Inflammatory macrophage treated with lipopolysaccharide for 1 hour (primary cell): ENCODE measurements at regions not wholly inside any gene's neighbourhood (a gene's known extent, or its start where the extent isn't known, plus 50 kb on each side); places are given as distances from the start of the nearest gene placed in this dataset.

Experiments used
- DNase-seq, 2 donors: peaks; one replicate each; pipeline ENCODE4 v3.0.0-alpha.2; 2020 to 2022

DNA sequence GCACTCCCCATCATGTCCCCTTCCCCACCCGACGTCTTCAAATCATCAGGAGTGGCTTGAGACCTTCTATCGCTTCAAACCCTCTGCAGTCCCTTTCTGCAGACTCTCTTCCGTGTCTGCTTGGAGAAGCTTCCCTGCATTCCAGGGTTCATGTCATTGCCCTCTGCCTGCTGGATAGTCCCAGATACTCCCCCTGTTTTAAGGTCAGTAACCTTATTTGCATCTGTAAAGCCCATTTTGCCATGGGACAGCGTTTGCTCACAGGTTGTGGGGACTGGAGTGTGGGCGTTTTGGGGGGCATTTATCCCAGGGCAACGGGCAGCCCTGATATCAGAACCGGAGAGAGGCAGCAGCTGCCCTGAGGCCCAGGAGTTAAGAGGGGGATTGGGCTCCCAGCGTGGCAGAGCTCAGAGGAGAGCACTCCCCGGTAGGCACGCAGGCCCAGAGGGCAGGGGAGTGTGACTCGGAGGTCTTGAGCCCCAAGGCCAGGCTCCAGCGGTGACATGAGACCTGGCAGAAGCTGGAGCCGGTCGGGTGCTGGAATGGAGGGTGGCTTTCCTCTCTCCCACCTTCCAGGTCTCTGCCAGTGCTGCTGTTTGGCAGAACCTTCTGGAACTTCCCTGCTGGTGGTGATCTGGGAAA is 73.8 kb downstream of the RTP5 start:
- no peak for DNase-seq

DNA sequence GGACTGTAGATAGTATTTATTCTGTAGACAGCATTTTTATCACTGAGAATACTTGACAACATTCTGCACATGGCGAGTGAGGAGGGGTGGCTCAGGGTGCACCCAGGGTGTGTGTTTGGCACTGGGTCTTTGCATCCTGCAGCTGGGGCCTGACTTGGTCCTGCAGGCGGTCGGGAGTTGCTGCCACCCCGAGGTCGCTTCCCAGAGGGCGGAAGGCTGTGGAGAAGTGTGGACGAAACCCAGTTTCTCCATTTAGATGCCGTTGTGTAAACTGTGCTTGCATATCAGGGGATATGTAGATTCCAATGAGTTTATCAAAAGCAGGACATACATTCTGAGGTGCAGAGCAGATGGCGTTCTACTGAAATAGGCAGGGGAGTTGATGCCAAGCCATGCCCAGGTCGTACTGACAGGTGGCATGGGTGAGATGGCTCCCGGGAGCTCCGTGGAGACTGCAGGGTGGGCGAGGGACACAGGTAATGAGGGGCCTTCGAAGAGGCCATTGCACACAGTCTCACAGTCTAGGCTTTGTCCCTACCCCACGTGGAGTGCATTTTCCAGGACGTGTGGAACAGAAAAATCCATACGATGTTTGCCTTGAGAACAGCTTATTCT is 74.5 kb downstream of the RTP5 start:
- DNase-seq, result no peak

DNA sequence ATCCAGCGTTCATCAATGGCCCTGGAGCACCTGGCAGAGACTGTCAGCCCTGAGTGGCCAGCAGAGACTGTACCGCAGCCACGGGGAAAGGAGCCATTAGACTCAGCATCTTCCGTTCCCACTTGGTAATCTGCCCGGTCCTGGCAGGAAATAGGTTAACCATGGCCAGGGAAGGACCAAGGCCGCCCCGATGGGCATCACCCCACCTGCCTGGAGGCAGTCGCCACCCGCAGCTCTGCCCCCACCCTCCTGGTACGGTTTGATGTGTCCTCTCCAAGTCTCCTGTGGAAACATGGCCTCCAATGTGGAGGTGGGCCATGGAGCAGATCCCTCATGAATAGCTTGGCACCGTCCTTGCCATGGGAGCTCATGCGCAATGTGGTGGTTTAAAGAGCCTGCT is 75.3 kb downstream of the RTP5 start:
- no peak for DNase-seq

DNA sequence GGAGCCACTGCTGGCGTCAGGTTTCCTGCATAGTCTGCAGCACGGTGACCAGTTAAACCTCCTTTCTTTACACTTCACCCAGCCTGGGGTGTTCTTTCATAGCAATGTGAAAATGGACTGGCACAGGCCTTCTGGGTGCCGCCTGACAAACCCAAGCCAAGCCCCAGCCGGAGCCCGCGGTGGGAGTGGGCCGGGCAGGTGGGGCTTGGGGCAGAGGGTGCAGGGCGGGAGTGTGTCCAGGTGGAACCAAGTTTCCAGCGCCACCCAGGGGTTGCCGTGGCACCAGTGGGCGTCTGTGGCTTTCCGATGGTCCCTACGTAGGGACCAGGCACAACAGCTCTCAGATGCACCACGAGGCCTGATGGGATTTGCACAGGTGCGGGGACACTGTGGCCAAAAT is 75.8 kb downstream of the RTP5 start:
- no peak for DNase-seq

DNA sequence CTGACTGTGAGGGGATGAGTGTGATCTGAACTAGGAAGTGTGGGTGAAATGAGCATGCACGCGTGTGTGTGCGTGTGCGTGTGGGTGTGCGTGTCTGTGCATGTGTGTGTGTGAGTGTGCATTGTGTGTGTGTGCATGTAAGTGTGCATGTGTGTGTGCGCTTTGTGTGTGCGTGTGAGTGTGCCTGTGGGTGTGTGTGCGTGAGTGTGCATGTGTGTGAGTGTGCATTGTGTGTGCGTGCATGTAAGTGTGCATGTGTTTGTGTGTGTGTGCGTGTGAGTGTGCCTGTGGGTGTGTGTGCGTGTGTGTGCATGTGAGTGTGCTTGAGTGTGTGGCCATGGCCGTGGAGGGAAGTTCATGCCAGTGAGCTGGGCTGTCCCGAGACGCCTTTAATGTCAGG is 76.3 kb downstream of the RTP5 start:
- no peak for DNase-seq

DNA sequence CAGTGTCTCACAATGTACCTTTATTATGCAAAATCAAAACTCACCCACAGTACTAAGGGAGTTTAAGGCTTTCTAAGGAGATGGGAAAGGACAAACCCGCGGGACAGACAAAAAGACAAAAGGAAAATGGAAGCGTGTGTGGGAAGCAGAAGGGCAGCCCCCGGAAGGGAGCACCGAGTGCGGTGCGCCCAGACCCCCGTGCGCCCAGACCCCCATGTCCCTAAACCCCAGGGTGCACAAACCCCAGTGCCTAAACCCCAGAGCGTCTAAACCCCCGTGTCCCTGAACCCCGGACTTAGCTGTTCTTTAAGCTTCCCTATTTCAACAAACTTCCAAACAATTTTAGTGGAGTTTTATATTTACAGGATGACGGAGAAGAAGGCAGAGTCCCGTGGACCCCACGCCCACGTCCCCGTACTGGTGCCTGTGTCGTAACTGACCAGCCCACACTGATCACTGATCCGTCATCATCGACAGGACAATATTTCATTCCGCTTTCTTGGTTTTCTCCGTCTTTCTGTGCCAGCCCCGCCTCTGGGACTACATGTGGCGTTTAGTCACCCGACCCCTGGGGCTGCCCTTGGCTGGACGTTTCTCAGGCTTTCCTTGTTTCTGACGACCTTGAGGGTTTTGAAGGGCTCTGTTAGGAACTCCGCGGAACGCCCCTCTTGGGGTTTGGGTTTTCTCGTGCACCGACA is 76.9 kb downstream of the RTP5 start:
- no peak for DNase-seq

DNA sequence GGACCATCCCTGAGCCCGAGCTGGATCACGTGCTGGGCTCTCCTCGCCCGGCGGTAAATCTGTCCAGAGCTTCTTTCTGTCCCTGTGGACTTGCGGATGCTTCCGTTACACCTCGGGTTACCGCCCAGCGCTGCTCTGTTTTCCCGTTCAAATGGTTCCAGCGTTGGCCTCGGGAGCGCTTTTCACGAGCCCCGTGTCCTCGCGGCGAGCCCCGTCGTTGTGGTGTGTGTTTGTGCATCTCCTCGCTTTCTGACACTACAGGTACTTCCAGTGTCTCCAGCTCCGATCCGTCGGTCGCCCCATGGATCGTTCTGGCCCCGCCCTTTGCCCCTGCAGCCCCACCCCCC is 77.4 kb downstream of the RTP5 start:
- DNase-seq, result no peak

DNA sequence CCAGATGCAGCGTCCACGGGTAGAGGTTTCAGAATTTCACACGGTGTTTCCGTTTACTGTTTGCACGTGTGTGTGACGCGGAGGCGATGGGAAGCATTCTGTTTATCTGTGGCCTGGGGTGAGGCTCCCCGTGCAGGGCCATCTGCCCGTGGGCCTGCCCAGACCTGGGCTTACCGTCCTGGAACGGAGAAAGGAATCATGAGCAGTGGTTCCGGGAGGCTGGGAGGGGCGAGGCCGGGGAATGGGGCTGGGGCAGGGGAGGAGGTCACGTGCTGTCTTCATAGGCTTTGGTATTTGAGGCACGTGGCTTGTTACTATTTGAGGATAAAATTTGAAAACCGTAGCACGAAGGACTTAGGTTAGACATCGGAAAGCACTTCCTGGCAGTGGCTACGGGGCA is 77.9 kb downstream of the RTP5 start:
- DNase-seq, result no peak

DNA sequence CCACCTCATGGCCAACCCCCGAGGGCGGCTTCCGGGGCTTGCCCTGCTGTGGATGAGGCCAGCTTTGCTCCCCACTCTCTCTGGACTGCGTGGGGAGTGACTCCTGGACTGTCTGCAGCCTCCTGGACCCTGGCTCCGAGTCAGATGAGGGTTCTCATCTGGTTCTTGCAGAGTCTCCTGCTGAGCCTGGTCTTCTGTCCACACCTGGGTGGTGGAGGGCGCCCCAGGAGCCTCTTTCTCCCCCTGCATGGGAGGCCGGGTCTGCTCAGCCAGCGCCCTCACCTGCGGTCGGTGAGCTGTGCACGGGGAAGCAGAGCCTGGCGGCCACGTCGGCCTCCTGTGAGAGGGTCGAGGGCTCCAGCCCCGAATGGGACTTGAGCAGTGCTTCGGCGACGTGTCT is 78.3 kb downstream of the RTP5 start:
- no peak for DNase-seq

DNA sequence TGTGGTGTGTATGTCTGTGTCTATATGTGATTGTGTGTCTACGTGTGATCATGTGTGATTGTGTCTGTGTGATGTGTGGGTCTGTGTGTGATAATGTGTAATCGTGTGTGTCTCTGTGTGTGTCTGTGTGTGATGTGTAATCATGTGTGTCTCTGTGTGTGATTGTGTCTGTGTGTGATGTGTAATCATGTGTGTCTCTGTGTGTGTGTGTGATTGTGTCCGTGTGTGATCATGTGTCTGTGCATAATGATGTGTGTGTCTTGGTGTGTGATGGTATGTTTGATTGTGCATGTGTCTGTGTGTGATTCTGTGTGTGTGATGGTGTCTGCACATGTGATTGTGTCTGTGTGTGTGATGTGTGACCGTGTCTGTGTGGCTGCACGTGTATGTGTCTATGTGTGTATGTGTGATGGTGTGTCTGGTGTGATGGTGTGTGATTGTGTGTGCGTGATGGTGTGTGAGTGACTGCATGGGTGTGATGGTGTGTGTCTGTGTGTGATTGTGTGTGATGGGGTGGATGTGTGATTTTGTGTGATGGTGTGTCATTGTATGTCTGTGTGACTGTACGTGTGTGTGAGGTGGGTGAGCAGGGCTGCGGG is 78.9 kb downstream of the RTP5 start:
- no peak for DNase-seq

DNA sequence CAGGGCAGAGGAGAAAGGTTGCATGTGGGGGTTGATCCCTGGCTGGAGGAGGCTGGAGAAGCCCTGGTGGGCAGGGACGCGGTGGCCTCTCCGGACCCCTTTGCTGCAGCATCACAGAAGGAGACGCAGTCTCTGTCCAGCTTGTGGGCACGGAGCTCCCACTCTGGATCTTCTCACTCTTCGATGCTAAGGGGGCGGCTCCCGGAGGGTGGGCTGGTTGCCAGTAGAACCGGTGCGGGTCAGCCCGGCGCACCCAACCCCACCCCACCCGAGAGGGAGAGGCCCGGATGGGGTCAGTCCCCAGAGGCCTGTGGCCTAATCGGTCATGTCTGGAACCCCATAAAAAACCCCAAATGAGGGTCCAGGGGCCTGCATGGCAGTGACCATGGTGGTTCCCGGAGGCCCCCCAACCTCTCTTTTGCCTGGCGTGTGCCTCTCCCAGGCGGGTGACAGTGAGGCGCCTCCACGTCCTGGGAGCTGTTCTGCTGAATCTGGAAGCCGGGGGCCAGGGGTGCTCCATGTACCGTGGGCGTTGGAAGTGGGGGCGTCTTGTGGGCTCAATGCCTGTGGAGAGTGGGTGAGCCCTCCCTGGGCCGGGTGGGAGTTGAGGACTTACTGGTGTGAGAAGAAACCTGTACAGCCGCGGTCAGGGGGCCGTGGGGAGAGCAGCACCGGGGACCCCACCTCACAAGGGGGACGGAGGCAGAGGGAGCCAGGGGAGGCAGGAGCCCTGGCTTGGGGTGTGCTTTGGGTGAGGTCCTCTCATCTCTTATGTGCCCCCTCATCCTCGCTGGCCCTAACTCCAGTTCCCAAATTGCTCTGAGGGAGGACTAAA is 79.6 kb downstream of the RTP5 start:
- DNase-seq, result no peak

DNA sequence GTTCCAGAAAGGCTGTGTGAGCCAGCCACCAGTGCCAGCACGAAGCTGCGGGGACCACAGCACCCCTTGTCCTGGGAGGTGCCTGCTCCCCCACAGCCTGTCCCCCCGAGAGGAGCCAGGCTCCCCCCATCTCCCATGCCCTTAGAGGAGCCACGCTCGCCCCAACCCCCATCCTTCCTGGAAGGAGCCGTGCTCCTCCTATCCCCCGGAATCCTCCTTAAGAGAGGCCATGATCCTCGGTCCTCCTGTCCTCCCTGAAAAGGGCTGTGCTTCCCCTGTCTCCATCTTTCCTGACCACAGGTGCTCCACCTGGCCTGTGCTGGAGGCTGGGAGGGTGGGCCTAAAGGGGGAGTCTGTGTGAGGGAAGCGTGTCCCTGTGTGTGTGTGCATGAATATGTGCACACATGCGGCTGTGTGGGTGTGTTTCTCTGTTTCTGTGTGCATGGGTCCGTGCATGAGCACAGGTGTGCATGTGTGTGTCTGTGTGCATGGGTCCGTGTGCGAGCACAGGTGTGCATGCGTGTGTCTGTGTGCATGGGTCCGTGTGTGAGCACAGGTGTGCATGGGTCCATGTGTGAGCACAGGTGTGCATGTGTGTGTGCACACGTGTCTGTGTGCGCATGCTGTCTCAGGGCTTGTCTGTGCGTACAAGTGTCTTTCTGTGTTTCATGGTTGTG is 80.3 kb downstream of the RTP5 start:
- DNase-seq, result no peak

DNA sequence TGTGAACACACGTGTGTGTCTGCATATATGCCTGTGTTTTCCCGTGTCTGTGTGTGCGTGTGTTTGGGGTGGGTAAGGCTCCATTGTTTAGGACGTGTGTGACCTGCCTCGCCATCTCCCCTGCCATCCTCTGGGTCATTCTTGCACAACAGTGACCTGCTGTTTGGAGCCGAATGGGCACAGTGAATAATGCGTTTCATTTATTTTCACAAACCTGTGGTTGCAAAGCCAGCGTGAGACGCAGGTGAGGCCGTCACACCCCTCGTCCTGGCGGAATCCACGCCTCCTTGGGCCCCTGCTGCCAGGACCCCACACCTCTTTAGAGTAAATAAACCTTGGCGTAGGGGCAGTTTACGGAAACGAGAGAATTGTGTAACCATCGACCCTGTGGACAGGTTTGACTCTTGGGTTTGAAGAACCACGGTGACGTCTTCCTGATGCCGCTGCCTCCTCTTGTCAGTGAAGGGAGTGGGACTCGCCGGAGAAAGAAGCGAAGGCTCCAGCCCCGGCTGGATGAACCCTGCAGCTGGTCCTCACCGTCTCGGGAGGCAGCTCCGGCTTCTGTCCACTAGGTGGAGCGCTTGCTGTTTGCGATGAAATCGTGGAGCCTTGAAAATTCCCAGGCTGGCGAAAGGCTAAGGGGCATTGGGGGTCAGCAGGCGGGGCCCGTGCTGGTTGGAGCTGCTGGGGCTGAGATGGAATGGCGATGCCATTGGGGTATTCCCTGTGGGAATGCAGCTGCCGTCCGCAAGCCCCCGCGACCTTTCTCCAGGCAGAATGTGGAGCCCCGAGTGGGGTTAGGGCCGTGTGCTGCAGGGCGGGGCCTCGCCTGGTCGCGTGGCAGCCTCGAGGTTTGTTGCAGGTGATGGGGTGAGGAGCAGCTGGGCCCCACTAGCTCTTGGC is 81.1 kb downstream of the RTP5 start:
- DNase-seq, result peak; percentile 38 to 88

DNA sequence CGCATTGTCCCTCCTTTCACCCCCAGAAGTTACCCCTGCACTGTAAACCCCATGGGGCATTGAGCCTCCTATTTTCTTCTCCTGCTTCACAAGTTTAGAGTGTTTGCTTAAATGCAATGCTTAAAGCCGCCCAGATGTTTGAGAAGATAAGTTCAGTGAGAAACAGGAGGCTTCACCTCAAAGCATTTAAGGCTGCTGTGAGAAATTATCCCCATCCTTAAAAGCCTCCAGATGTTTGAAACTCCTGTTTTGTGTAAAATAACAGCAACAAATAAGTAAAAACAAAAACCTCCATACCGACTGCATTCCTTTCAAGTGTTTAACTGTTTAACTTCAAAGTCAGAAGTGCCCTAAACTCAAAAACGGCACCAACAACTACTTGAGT is 81.8 kb downstream of the RTP5 start:
- DNase-seq, result no peak

DNA sequence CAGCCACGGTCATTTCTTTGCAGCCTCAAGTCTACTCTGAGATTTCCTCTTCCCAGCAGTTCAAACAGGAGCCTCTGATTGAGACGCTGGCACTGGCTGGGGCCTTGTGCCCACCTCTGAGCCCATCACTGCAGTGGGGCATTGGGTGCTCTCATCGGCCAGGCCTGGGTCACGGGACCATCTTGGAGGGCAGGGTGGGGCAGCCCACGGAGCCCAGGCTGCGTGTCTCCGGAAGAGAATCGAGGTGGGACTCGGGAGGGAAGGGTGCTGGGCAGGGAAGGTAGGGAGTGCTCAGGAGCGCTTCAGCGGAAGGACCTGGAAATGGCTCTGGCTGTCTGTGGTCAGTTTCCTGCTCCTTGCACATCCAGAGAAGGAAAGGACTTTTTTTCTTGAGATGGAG is 82.4 kb downstream of the RTP5 start:
- DNase-seq, result no peak

DNA sequence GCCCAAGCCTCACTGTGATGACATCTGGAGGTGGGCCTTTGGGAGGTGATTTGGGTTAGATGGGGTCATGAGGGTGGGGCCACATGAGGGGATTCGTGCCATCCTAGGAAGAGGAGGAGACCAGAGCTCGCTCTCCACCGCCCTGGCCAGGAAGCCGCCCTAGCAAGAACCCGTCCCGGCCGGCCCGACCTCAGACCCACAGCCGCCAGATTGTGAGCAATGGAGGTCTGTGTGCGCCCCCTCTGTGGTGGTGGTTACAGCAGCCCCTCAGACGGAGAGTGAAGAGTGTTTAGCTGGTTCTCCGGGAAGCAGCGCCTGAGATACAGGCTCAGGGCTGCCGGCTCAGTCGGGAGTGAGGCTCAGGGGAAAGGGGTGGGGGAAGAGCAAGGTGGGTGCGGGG is 83.3 kb downstream of the RTP5 start:
- no peak for DNase-seq

DNA sequence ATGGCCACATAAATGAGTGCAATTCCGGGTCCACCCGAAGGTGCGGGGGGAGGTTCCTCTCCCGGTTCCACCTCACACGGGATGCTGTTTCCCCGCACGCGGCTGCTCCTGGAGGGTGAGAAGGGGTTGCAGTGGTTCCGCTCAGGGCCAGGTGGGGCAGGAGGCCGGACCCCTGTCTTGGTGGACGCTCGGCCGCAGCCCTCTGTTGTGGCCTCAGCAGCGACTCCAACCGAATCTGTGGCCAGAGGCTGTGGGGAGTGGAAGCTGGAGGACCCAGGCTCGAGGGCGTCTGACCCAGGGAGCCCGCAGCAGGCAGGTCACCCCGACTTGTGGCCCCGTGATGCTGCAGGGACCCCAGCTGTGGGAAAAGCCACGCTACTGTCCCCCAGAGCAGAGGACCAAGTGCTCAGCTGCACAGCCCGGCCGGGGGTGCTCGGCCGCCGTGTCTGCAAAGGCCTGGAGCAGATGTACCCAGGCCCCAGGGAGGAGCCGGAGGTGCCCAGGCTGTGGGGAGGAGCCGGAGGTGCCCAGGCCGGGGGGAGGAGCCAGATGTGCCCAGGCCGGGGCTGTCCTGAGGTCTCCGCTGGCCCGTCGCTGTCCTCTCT is 83.9 kb downstream of the RTP5 start:
- DNase-seq, result no peak

DNA sequence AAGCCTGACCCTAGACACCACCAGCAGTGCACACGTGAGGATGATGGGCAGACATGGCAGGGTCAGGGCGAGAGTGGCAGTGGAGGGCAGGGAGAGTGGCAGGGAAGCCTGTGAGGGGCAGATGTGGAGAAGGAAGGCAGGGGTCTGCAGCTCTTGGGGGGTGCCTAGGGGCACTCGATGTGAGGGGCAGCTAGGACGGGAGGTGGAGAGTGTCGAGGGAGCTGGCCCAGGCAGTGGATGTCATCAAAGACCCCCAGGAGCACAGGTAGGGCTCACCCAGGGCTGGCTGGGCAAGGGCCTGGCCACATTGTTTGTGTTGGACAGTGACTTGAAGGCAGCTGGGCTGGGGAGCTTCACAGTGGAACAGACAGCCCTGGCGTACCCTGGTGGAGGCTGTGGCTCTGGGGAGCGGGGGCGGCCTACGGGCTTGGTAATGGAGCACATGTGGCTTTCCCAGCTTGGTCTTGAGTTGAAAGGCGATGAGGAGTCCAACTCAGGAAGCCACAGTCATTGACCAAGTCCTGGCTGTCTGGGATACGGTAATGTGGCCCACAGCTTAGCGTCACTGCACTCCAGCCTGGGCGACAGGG is 87.1 kb downstream of the RTP5 start:
- DNase-seq, result no peak

DNA sequence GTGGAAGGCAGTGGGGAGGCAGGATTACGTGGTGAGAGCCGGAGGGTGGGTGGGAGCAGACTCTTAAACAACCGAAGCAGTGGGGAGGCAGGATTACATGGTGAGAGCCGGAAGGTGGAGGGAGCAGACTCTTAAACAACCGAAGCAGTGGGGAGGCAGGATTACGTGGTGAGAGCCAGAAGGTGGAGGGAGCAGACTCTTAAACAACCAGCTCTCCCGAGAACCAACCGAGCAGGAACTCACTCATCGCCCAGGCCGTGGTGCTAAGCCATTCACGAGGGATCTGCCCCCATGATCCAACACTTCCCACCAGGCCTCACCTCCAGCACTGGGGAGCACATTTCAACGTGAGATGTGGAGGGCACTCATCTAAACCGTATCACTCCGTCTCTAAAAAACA is 87.7 kb downstream of the RTP5 start:
- DNase-seq, result no peak

DNA sequence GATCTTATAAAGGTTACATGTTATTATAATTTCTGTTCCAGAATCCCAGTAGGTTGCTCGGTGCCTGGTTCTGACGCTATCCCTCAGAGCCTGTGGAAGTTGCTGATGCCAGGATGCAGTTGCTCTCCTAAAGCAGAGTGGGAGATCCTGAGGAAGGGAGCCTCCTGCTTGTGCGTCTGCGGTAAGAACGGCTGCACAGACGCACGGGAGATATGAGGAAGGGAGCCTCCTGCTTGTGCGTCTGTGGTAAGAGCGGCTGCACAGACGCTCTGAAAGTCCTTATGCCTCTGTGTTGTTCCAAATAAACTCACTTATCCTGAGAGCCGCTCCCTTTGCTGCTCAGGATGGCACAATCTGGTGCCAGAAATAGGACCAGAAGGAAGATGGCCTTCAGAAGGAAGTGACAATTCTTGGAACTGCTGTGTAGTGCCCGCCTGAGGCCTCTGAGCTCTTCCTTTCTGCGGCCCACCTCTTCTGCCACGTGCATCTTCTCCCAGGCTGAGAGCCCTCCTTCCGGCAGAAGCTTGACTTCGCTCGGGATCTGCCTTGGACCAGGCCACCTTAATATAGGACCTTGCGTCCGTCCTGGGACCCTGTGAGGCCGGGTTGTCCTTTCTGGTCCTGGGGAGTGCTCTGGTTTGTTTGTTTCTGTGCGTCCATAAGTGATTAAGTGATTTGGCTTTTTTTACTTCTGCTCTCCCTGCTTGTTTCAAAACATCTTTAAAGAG is 89.5 kb downstream of the RTP5 start:
- DNase-seq, result peak in 1 of 2 donors; percentile 15
